ENCODE measurements at regions not wholly inside any gene's neighbourhood (a gene's known extent, or its start where the extent isn't known, plus 50 kb on each side); places are given as distances from the start of the nearest gene placed in this dataset.

GRCh38 chr15:69806287-69806915 lies 291.3 kb downstream of the TLE3 start:
- Histone ChIP-seq H3K4me3 (ENCODE audit: control insufficient read depth in 2 of 3, extremely low read depth in 1 of 3, insufficient read depth in 2 of 3, low read depth in 1 of 3, low read length in 3 of 3) (no peak overlapping the region), H3K27me3 (ENCODE audit: control insufficient read depth, extremely low read depth, insufficient read depth, low read length) (peaks cover 36% of the 10 kb centered on the region), H3K4me2 (ENCODE audit: control insufficient read depth, extremely low read depth, insufficient read depth, low read depth, low read length) (no peak overlapping the region), H3K9me3 (ENCODE audit: control insufficient read depth, low read depth, low read length) (no peaks in the 10 kb centered on the region), H2AFZ (ENCODE audit: control insufficient read depth, low read length) (no peak overlapping the region), H3K79me2 (ENCODE audit: control insufficient read depth, insufficient read depth, low read length) (no peaks in the 10 kb centered on the region), H3K4me1 (ENCODE audit: control insufficient read depth, extremely low read depth, insufficient read depth, low read length) (peaks cover 4% of the 10 kb centered on the region), H3K36me3 (ENCODE audit: control insufficient read depth in 2 of 2, extremely low read depth in 1 of 2, insufficient read depth in 2 of 2, low read length in 2 of 2) (no peaks in the 10 kb centered on the region), H3K9me1 (ENCODE audit: control insufficient read depth, extremely low read depth, insufficient read depth, low read length) (no peaks in the 10 kb centered on the region), H3K9ac (ENCODE audit: control insufficient read depth, extremely low read depth, insufficient read depth, low read length) (no peak overlapping the region), H3K27ac (ENCODE audit: control insufficient read depth, insufficient read depth, low read length) (no peak overlapping the region), H4K20me1 (ENCODE audit: control insufficient read depth, extremely low read depth, insufficient read depth, low read length) (no peaks in the 10 kb centered on the region)
- TF ChIP-seq CTCF (optimal IDR thresholded peaks at IDR 0.05 in 1 of 3, IDR thresholded peaks at IDR 0.05 in 1 of 3, conservative IDR thresholded peaks at IDR 0.05 in 1 of 3; ENCODE audit: extremely low read depth in 1 of 3, insufficient read depth in 2 of 3, low read length in 3 of 3) (no peak), EZH2 (IDR thresholded peaks at IDR 0.05; ENCODE audit: low read length) (no peak)
- dilution Hi-C loops (cut with MboI; ENCODE audit: extremely low pct_ligation_motif_present, low sequenced_read_pairs) = no loop called here
- FAIRE-seq = no peak
- DNase-seq (ENCODE audit: low read depth, low spot score) = no peak

GRCh38 chr15:69807721-69808120 lies 290.0 kb downstream of the TLE3 start:
- Histone ChIP-seq H3K79me2 (ENCODE audit: control insufficient read depth, insufficient read depth, low read length) (no peaks in the 10 kb centered on the region), H4K20me1 (ENCODE audit: control insufficient read depth, extremely low read depth, insufficient read depth, low read length) (no peaks in the 10 kb centered on the region), H3K4me1 (ENCODE audit: control insufficient read depth, extremely low read depth, insufficient read depth, low read length) (peaks cover 4% of the 10 kb centered on the region), H3K4me2 (ENCODE audit: control insufficient read depth, extremely low read depth, insufficient read depth, low read depth, low read length) (no peak overlapping the region), H3K4me3 (ENCODE audit: control insufficient read depth in 2 of 3, extremely low read depth in 1 of 3, insufficient read depth in 2 of 3, low read depth in 1 of 3, low read length in 3 of 3) (no peak overlapping the region), H3K9ac (ENCODE audit: control insufficient read depth, extremely low read depth, insufficient read depth, low read length) (no peak overlapping the region), H2AFZ (ENCODE audit: control insufficient read depth, low read length) (no peak overlapping the region), H3K9me3 (ENCODE audit: control insufficient read depth, low read depth, low read length) (no peaks in the 10 kb centered on the region), H3K27me3 (ENCODE audit: control insufficient read depth, extremely low read depth, insufficient read depth, low read length) (peaks cover 40% of the 10 kb centered on the region), H3K36me3 (ENCODE audit: control insufficient read depth in 2 of 2, extremely low read depth in 1 of 2, insufficient read depth in 2 of 2, low read length in 2 of 2) (no peaks in the 10 kb centered on the region), H3K27ac (ENCODE audit: control insufficient read depth, insufficient read depth, low read length) (no peak overlapping the region), H3K9me1 (ENCODE audit: control insufficient read depth, extremely low read depth, insufficient read depth, low read length) (no peaks in the 10 kb centered on the region)
- peak; percentile 13 for FAIRE-seq
- no peak for TF ChIP-seq EZH2 (IDR thresholded peaks at IDR 0.05; ENCODE audit: low read length)
- no peak for TF ChIP-seq CTCF (optimal IDR thresholded peaks at IDR 0.05 in 1 of 3, IDR thresholded peaks at IDR 0.05 in 1 of 3, conservative IDR thresholded peaks at IDR 0.05 in 1 of 3; ENCODE audit: extremely low read depth in 1 of 3, insufficient read depth in 2 of 3, low read length in 3 of 3)
- no peak for DNase-seq (ENCODE audit: low read depth, low spot score)
- dilution Hi-C loops (cut with MboI; ENCODE audit: extremely low pct_ligation_motif_present, low sequenced_read_pairs) = no loop called here

Data from keratinocyte (primary cell).